Activated naive CD8-positive, alpha-beta T cell (primary cell): ENCODE measurements at regions not wholly inside any gene's neighbourhood (a gene's known extent, or its start where the extent isn't known, plus 50 kb on each side); places are given as distances from the start of the nearest gene placed in this dataset.

ENCODE experiments used
- H3K27ac Mint-ChIP-seq: one replicate; pipeline ENCODE4 v1.8.0; 2021; ENCODE audit warnings: mixed read lengths
- H3K27me3 Mint-ChIP-seq: one replicate; pipeline ENCODE4 v1.8.0; 2021; ENCODE audit warnings: mixed read lengths
- H3K36me3 Mint-ChIP-seq: one replicate; pipeline ENCODE4 v1.8.0; 2021; ENCODE audit warnings: mixed read lengths
- H3K4me1 Mint-ChIP-seq: one replicate; pipeline ENCODE4 v1.8.0; 2021; ENCODE audit warnings: low read depth, mixed read lengths
- H3K4me3 Mint-ChIP-seq: one replicate; pipeline ENCODE4 v1.8.0; 2021; ENCODE audit warnings: mild to moderate bottlenecking, mixed read lengths
- H3K9me3 Mint-ChIP-seq: one replicate; pipeline ENCODE4 v1.8.0; 2021; ENCODE audit warnings: low read depth, mixed read lengths

GRCh38 chr15:96410175-96411055 lies 79.9 kb downstream of the NR2F2 start:
- Mint-ChIP-seq H3K27ac (no peak overlapping the region), H3K36me3 (no peaks in the 10 kb centered on the region), H3K27me3 (peaks cover 51% of the 10 kb centered on the region)

GRCh38 chr15:96411056-96412031 lies 80.8 kb downstream of the NR2F2 start:
- no peak overlapping the region for H3K27ac Mint-ChIP-seq
- no peaks in the 10 kb centered on the region for H3K9me3 Mint-ChIP-seq
- peaks cover 7% of the 10 kb centered on the region for H3K4me1 Mint-ChIP-seq
- peaks cover 48% of the 10 kb centered on the region for H3K27me3 Mint-ChIP-seq
- no peaks in the 10 kb centered on the region for H3K36me3 Mint-ChIP-seq
- no peak overlapping the region for H3K4me3 Mint-ChIP-seq

More at GRCh38 chr15:96410175-96411055, 79.9 kb downstream of the NR2F2 start:
- Mint-ChIP-seq H3K9me3 (no peaks in the 10 kb centered on the region), H3K4me1 (peaks cover 6% of the 10 kb centered on the region), H3K4me3 (no peak overlapping the region)

- Mint-ChIP-seq H3K36me3 (no peaks in the 10 kb centered on the region), H3K9me3 (no peaks in the 10 kb centered on the region), H3K27ac (no peak overlapping the region), H3K27me3 (peaks cover 40% of the 10 kb centered on the region), H3K4me3 (no peak overlapping the region), H3K4me1 (peaks cover 7% of the 10 kb centered on the region)
Measured at GRCh38 chr15:96412045-96412905, 81.8 kb downstream of the NR2F2 start.

- H3K4me3 Mint-ChIP-seq = no peak overlapping the region
- H3K4me1 Mint-ChIP-seq = peaks cover 9% of the 10 kb centered on the region
- H3K27ac Mint-ChIP-seq = no peak overlapping the region
- H3K9me3 Mint-ChIP-seq = no peaks in the 10 kb centered on the region
- H3K27me3 Mint-ChIP-seq = peaks cover 40% of the 10 kb centered on the region
- H3K36me3 Mint-ChIP-seq = no peaks in the 10 kb centered on the region
Measured at GRCh38 chr15:96412906-96413231, 82.4 kb downstream of the NR2F2 start.

- Mint-ChIP-seq H3K9me3 (no peaks in the 10 kb centered on the region), H3K4me1 (peaks cover 9% of the 10 kb centered on the region), H3K27ac (no peak overlapping the region), H3K4me3 (no peak overlapping the region), H3K36me3 (no peaks in the 10 kb centered on the region), H3K27me3 (peaks cover 43% of the 10 kb centered on the region)
Measured at GRCh38 chr15:96413657-96414056, 83.2 kb downstream of the NR2F2 start.

DNA sequence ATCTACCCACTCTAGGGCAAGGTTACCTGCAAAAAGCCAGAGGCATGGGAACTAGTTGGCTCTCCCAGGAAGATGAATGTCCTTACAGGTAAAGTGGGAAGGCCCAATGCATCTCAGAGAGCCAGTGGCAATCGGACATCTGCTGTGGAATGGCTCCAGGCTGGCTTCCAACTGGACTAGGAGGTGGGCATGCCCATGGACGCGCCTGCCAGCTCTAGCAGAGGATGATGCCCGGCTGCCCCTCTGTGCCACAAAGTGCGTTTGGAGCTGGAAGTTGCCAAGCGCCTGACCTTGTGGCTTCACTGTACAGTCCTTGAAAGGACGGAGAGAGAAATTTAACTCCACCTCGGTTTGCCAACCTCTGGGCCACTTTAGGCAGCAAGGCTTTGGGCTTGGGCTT lies 84.4 kb downstream of the NR2F2 start:
- Mint-ChIP-seq H3K27ac (no peak overlapping the region), H3K4me3 (no peak overlapping the region), H3K27me3 (peaks cover 48% of the 10 kb centered on the region), H3K36me3 (no peaks in the 10 kb centered on the region), H3K9me3 (no peaks in the 10 kb centered on the region), H3K4me1 (peaks cover 7% of the 10 kb centered on the region)

DNA sequence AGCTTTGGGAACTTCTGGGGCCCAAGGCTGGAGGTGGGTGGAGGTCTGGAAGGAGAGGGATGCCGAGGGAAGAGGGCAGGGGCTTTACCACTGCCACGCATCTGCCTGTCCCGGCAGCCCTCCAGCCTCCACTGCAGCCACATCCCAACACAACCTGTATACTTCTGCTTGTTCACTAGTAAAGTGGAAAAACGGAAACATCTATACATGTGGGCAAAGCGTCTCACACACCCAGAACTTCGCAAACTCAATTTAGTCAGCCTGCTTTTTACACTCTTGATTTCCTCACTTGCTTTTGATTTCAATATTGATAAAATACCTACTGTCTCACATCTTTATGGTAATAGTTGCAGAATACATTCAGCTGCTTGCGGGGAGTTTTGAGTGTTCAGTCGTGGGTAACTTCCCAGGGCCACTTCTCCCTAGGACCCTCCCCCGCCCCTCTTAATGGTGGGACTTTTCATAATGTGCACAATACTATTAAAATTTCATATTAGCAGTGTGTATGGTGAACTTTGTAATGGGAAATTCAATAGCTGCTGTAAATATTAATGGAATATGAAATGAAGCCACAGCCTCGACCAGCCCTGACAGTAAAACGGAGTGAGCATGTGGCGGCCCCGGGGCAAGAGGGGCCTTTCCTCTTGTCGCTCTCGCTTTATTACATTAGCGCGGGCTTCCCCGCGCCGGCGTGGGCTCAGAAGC lies 85.2 kb downstream of the NR2F2 start:
- Mint-ChIP-seq H3K9me3 (no peaks in the 10 kb centered on the region), H3K27ac (no peak overlapping the region), H3K4me3 (no peak overlapping the region), H3K27me3 (peaks cover 49% of the 10 kb centered on the region), H3K4me1 (peaks cover 4% of the 10 kb centered on the region), H3K36me3 (no peaks in the 10 kb centered on the region)

DNA sequence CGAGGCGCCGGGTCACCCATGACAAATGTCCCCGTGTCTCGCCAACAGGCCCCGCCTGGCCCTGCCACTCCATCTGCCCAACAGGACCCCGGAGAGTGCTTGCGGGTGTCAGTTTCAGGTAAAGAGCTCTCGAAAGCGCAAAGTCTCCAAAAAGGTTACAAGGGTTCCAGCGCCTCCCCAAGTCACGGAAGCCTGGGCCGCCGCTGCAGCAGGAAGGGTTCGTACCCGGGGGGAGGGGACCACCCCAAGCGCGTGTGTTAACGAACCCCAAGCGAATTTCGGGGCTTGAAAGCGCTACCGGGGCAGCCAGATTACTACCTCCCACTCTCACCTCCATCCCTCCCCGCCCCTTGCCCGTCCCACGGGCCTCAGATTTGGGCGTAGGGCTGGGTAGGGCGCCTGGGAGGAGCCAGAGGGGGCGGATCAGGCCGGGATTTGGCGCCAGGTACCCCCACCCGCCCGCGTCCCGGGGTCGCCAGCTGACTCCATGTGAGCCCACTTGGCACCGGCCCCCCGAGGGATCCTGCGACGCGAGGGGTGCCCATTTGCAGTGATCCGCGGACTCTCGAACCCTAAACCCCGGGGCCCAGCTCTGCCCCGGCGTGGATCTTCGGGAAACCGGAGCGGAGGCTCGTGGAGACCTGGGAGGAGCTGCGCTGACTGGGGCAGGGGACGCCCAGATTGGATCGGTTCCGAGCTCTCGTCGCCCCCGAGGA lies 85.9 kb downstream of the NR2F2 start:
- H3K4me3 Mint-ChIP-seq = no peak overlapping the region
- no peaks in the 10 kb centered on the region for H3K9me3 Mint-ChIP-seq
- no peak overlapping the region for H3K27ac Mint-ChIP-seq
- H3K36me3 Mint-ChIP-seq = no peaks in the 10 kb centered on the region
- H3K4me1 Mint-ChIP-seq = peaks cover 4% of the 10 kb centered on the region
- peaks cover 45% of the 10 kb centered on the region for H3K27me3 Mint-ChIP-seq

GRCh38 chr15:96416934-96417759 lies 86.6 kb downstream of the NR2F2 start:
- no peaks in the 10 kb centered on the region for H3K36me3 Mint-ChIP-seq
- H3K4me1 Mint-ChIP-seq = peaks cover 4% of the 10 kb centered on the region
- peaks cover 43% of the 10 kb centered on the region for H3K27me3 Mint-ChIP-seq
- no peaks in the 10 kb centered on the region for H3K9me3 Mint-ChIP-seq
- H3K27ac Mint-ChIP-seq = no peak overlapping the region
- no peak overlapping the region for H3K4me3 Mint-ChIP-seq

DNA sequence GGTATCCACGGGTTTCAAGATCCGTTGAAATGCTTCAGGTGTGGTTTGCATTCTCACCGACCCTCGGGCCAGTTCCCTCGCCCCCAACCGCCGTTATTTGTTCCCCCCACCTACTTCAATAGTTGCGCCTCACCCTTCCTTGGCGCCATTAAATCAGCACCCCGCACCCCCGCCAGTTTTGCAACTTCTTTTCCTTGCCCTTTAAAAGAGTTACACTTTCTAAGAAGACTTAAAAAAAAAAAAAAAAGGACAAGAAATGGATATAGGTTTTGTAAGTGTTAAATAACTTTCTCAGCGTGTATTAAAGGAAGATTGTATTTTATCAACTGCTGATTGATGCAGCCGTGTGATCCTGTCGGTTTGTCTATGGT lies 87.2 kb downstream of the NR2F2 start:
- Mint-ChIP-seq H3K9me3 (no peaks in the 10 kb centered on the region), H3K4me1 (peaks cover 4% of the 10 kb centered on the region), H3K27me3 (peaks cover 47% of the 10 kb centered on the region), H3K36me3 (no peaks in the 10 kb centered on the region), H3K4me3 (no peak overlapping the region), H3K27ac (no peak overlapping the region)

DNA sequence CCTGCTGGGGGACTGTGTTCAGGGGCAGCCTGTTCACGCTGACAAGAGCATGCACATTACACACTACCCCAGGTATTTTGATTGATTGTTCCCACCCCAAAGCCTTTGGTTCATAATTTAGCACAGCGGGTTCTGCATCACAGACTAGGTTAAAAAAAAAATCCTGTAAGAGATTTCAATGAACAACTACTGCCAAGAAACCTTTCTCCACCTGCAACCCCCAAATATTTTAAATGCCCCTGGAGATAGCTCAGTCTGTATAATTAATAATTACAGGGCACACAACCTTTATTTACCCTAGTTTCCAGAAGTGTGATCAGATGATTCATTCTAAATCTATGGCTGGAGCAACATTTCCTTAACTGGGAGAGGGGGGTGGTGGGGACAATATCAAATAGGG lies 87.6 kb downstream of the NR2F2 start:
- H3K27ac Mint-ChIP-seq = no peak overlapping the region
- H3K27me3 Mint-ChIP-seq = peaks cover 46% of the 10 kb centered on the region
- H3K36me3 Mint-ChIP-seq = no peaks in the 10 kb centered on the region
- H3K4me3 Mint-ChIP-seq = no peak overlapping the region
- no peaks in the 10 kb centered on the region for H3K9me3 Mint-ChIP-seq
- H3K4me1 Mint-ChIP-seq = peaks cover 4% of the 10 kb centered on the region

GRCh38 chr15:96421178-96421601 lies 90.7 kb downstream of the NR2F2 start:
- Mint-ChIP-seq H3K4me1 (peaks cover 2% of the 10 kb centered on the region), H3K4me3 (no peak overlapping the region), H3K27me3 (peaks cover 43% of the 10 kb centered on the region), H3K36me3 (no peaks in the 10 kb centered on the region), H3K27ac (no peak overlapping the region), H3K9me3 (peaks cover 4% of the 10 kb centered on the region)

- Mint-ChIP-seq H3K36me3 (no peaks in the 10 kb centered on the region), H3K27ac (no peak overlapping the region), H3K4me1 (peaks cover 2% of the 10 kb centered on the region), H3K4me3 (no peak overlapping the region), H3K9me3 (peaks cover 4% of the 10 kb centered on the region), H3K27me3 (peaks cover 44% of the 10 kb centered on the region)
Measured at GRCh38 chr15:96422125-96422524, 91.6 kb downstream of the NR2F2 start.
